DND-41 (cell line): ENCODE measurements at regions not wholly inside any gene's neighbourhood (a gene's known extent, or its start where the extent isn't known, plus 50 kb on each side); places are given as distances from the start of the nearest gene placed in this dataset.

Experiments used
- ATAC-seq: fragments of 200-7000 bp; cut with Tn5 transposase; 3 replicates; pipeline ENCODE4 v1.9.1; 2021; ENCODE audit warnings: low read depth; ENCODE audit not compliant: insufficient read depth
- DNase-seq: peaks from one replicate; pipeline ENCODE4 v3.0.0-alpha.2; 2020
- H2AFZ ChIP-seq: 2 replicates; pipeline ENCODE4 v1.6.0; 2012; ENCODE audit warnings: low read depth, low read length
- H3K27ac ChIP-seq: 2 replicates; pipeline ENCODE4 v1.5.1; 2012; ENCODE audit warnings: low read length, inconsistent platforms
- H3K27me3 ChIP-seq: fragments of 200-600 bp; sonication (generic); 2 replicates; pipeline ENCODE4 v1.6.0; 2012; ENCODE audit warnings: low read length, mild to moderate bottlenecking, inconsistent platforms; ENCODE audit not compliant: insufficient read depth, poor library complexity
- H3K36me3 ChIP-seq: 2 replicates; pipeline ENCODE4 v1.5.1; 2012; ENCODE audit warnings: low read length, inconsistent platforms; ENCODE audit not compliant: insufficient read depth
- H3K4me1 ChIP-seq: 2 replicates; pipeline ENCODE4 v1.5.1; 2012; ENCODE audit warnings: mild to moderate bottlenecking, low read length; ENCODE audit not compliant: insufficient read depth
- H3K4me2 ChIP-seq: 2 replicates; pipeline ENCODE4 v1.6.0; 2012; ENCODE audit warnings: mild to moderate bottlenecking, moderate library complexity, low read length, inconsistent platforms; ENCODE audit not compliant: insufficient read depth
- H3K4me3 ChIP-seq, 2 experiments: fragments of 200-600 bp in 1 of 2; shearing (Covaris generic) in 1 of 2; 2 replicates each; pipeline ENCODE4 v1.5.1; 2012 to 2016; ENCODE audit warnings: inconsistent platforms in 2 of 2, low read length in 2 of 2, mild to moderate bottlenecking in 2 of 2, low read depth in 1 of 2, moderate library complexity in 1 of 2
- H3K79me2 ChIP-seq: 2 replicates; pipeline ENCODE4 v1.6.0; 2012; ENCODE audit warnings: low read length, inconsistent platforms; ENCODE audit not compliant: insufficient read depth
- H3K9ac ChIP-seq: 2 replicates; pipeline ENCODE4 v1.6.0; 2012; ENCODE audit warnings: low read depth, mild to moderate bottlenecking, inconsistent platforms, low read length, moderate library complexity
- H3K9me3 ChIP-seq: 2 replicates; pipeline ENCODE4 v1.5.1; 2012; ENCODE audit warnings: low read length, moderate library complexity, mild to moderate bottlenecking, inconsistent platforms; ENCODE audit not compliant: insufficient read depth, severe bottlenecking
- H4K20me1 ChIP-seq: 2 replicates; pipeline ENCODE4 v1.6.0; 2012; ENCODE audit warnings: low read length; ENCODE audit not compliant: insufficient read depth
- EZH2 ChIP-seq: IDR thresholded peaks from 3 replicates; pipeline ENCODE4 v1.6.1; 2012; ENCODE audit warnings: borderline replicate concordance, low read depth, mild to moderate bottlenecking, moderate library complexity, low read length, inconsistent platforms; ENCODE audit not compliant: severe bottlenecking
- TF ChIP-seq, protein P1 (sequence below): IDR thresholded peaks from 2 replicates; pipeline ENCODE4 v1.5.1; 2012; ENCODE audit warnings: borderline replicate concordance, low read length, moderate library complexity, mild to moderate bottlenecking; ENCODE audit not compliant: poor library complexity, severe bottlenecking; ENCODE audit errors: extremely low read depth

DNA sequence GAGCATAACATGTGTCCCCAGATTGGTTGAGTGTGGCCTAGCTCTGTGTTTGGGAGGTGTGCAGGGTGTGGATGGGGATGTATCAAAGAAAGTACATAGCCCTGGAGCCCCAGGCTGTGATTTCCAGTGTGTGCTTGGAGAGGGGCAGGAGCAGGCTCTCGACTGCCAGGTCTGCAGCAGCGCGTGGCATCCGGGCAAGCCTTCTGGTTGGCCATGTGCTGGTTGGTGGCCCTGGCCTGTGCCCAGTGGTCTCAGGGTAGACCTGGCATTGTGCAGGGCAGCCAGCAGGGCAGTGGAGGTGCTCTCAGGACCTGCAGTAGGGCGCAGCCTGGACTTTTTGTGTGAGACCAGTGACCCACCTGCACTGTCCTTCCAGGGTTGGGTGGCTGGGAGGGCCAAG lies 231.5 kb downstream of the UBE3A start:
- ATAC-seq (no peak), DNase-seq (no peak)
- no peaks in the 10 kb centered on the region for H4K20me1 ChIP-seq
- H3K9ac ChIP-seq = no peak overlapping the region
- H3K4me1 ChIP-seq = no peaks in the 10 kb centered on the region
- peaks cover 43% of the 10 kb centered on the region for H3K9me3 ChIP-seq
- H3K27me3 ChIP-seq = no peaks in the 10 kb centered on the region
- no peak overlapping the region for H3K4me2 ChIP-seq
- no peak overlapping the region for H3K27ac ChIP-seq
- TF ChIP-seq, protein P1, sequence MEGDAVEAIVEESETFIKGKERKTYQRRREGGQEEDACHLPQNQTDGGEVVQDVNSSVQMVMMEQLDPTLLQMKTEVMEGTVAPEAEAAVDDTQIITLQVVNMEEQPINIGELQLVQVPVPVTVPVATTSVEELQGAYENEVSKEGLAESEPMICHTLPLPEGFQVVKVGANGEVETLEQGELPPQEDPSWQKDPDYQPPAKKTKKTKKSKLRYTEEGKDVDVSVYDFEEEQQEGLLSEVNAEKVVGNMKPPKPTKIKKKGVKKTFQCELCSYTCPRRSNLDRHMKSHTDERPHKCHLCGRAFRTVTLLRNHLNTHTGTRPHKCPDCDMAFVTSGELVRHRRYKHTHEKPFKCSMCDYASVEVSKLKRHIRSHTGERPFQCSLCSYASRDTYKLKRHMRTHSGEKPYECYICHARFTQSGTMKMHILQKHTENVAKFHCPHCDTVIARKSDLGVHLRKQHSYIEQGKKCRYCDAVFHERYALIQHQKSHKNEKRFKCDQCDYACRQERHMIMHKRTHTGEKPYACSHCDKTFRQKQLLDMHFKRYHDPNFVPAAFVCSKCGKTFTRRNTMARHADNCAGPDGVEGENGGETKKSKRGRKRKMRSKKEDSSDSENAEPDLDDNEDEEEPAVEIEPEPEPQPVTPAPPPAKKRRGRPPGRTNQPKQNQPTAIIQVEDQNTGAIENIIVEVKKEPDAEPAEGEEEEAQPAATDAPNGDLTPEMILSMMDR = no peak
- no peak for TF ChIP-seq EZH2
- no peaks in the 10 kb centered on the region for H3K79me2 ChIP-seq
- no peak overlapping the region for H2AFZ ChIP-seq
- H3K36me3 ChIP-seq = no peaks in the 10 kb centered on the region
- H3K4me3 ChIP-seq = no peak overlapping the region

GRCh38 chr15:25208735-25209134 lies 230.1 kb downstream of the UBE3A start:
- Histone ChIP-seq H3K4me3 (no peak overlapping the region), H3K9me3 (peaks cover 44% of the 10 kb centered on the region), H4K20me1 (no peaks in the 10 kb centered on the region), H3K36me3 (no peaks in the 10 kb centered on the region), H3K79me2 (no peaks in the 10 kb centered on the region), H3K9ac (no peak overlapping the region), H3K27ac (no peak overlapping the region), H2AFZ (no peak overlapping the region), H3K4me2 (no peak overlapping the region), H3K27me3 (no peaks in the 10 kb centered on the region), H3K4me1 (no peaks in the 10 kb centered on the region)
- TF ChIP-seq, protein P1 = no peak
- no peak for TF ChIP-seq EZH2
- no peak for DNase-seq
- ATAC-seq = no peak

DNA sequence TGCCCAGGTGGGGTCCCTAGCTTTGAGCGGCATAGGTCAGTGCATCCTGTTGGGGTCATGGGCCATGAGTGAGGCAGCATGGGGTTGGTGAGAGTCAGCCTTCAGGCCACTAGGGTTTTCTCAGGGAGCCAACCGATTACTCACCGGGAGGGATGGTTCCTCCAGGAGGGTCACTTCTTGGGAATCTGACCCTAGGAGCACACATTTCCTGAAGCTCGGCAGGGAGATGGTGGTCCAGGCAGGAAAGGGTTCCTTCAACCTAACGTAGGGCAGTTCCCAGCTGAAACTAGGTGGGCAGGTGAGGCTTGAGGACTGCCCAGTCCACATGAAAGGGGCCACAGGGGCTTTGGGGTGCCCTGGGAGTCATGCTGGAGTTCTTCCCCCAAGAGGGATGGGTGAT lies 218.0 kb downstream of the UBE3A start:
- Histone ChIP-seq H3K36me3 (no peaks in the 10 kb centered on the region), H3K4me1 (no peaks in the 10 kb centered on the region)
- no peak for ATAC-seq

More for the DNA sequence above, 218.0 kb downstream of the UBE3A start:
- Histone ChIP-seq H4K20me1 (no peaks in the 10 kb centered on the region), H3K4me3 (no peak overlapping the region), H3K9me3 (peaks cover 30% of the 10 kb centered on the region), H2AFZ (no peak overlapping the region), H3K27me3 (no peaks in the 10 kb centered on the region), H3K4me2 (no peak overlapping the region), H3K9ac (no peak overlapping the region), H3K79me2 (no peaks in the 10 kb centered on the region), H3K27ac (no peak overlapping the region)
- TF ChIP-seq, protein P1 = no peak
- no peak for TF ChIP-seq EZH2
- DNase-seq = no peak
